Pancreas (tissue), 10 donors: ENCODE measurements at regions not wholly inside any gene's neighbourhood (a gene's known extent, or its start where the extent isn't known, plus 50 kb on each side); places are given as distances from the start of the nearest gene placed in this dataset.

Experiments
- ATAC-seq, 4 donors: fragments of 200-7000 bp; cut with Tn5 transposase; one replicate each; pipeline versions ENCODE4 v1.8.0 to v1.9.1; 2020; ENCODE audit warnings: mild to moderate bottlenecking in 4 of 4, moderate library complexity in 4 of 4
- DNase-seq, 6 donors: peaks; one replicate each; pipeline ENCODE4 v3.0.0-alpha.2; 2020
- FAIRE-seq: peaks from 2 replicates; lab custom pipeline; 2012; peaks lifted over from hg19 to GRCh38; lab: Jason Lieb, UNC
- H3K27ac ChIP-seq, 4 donors: fragments of 200-600 bp; sonication (generic); 1 replicate in 3 of 4; 2 replicates in 1 of 4; pipeline versions ENCODE4 v1.5.0 to v1.8.0; 2020
- H3K27me3 ChIP-seq, 4 donors: fragments of 200-600 bp; one replicate each; pipeline ENCODE4 v1.8.0; 2021
- H3K36me3 ChIP-seq, 3 donors: fragments of 200-600 bp; sonication (generic) in 1 of 3; one replicate each; pipeline versions ENCODE4 v1.5.0 to v1.8.0; 2020 to 2021
- H3K4me1 ChIP-seq, 3 donors: fragments of 200-600 bp; one replicate each; pipeline ENCODE4 v1.8.0; 2021
- H3K4me3 ChIP-seq, 4 donors: fragments of 200-600 bp; sonication (generic) in 2 of 4; one replicate each; pipeline versions ENCODE4 v1.5.0 to v1.8.0; 2020 to 2021
- H3K9me3 ChIP-seq, 4 donors: fragments of 200-600 bp; one replicate each; pipeline ENCODE4 v1.8.0; 2021
- WGBS, 2 donors: extraction: QIAGEN DNeasy Blood & Tissue Kit; methylation state at CpG; one replicate each; pipeline ENCODE4 v1.1.7; 2013; 5-methylcytosine and 5-hydroxymethylcytosine counted together
- intact Hi-C, 3 donors: fragments of 100-400 bp; cut with DNase I; formaldehyde crosslinking; loops; one replicate each; pipeline versions ENCODE4 v1.11.1 to v1.14.2; 2022
- TF ChIP-seq, protein P1 (sequence below), 4 donors: fragments of 200-600 bp; sonication (generic) in 3 of 4; IDR thresholded peaks; one replicate each; pipeline versions ENCODE4 v1.5.0 to v1.8.0; 2021; ENCODE audit warnings: antibody characterized with exemption in 4 of 4
- donor health status: healthy with polysubstance abuse.
- donor health status: DM: no; HTN: no; CAD: no; lungs with moderate emphysema.
- donor health status: DM: no; HTN: no; CAD: no.
- donor health status: control.
- donor health status: control.
- donor health status: Bipolar disorder and iron deficiency.
- donor health status: DM: yes; HTN: yes; CAD: no.
- donor health status: DM: no; HTN: no; CAD: no.
- donor health status: DM: no; HTN: no; CAD: no.
- donor health status: DM: yes; HTN: yes; CAD: no.

DNA sequence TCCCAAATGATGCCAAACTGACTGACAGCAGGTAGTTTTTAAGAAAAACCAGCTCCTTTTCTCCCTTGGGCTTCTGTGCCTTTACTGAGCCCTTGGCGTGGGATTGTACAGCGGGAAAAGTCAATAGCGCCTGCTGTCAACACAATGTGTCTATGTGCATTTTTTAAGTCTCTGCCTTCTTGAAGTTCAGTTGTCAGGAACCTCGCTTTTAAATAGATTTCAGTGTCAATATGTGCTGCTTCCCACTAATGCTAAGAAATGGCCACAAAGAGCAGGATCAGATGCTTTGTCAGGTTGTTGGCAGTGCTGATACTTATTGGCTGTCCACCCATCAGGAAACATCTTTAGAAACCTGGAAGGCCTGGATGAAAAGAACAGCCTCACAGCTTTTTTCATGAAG, 424.4 kb downstream of the C3orf38 start:
- no peak for DNase-seq
- 80 to 83% methylated on average over 4 of the region's 4 CpGs for WGBS, 2 donors
- Histone ChIP-seq H3K27me3 (no peaks in the 10 kb centered on the region), H3K9me3 (no peaks in the 10 kb centered on the region), H3K27ac (no peak overlapping the region), H3K36me3 (no peaks in the 10 kb centered on the region), H3K4me3 (no peak overlapping the region), H3K4me1 (no peaks in the 10 kb centered on the region)
- FAIRE-seq, result no peak
- intact Hi-C loops, result no loop called here
- TF ChIP-seq, protein P1, sequence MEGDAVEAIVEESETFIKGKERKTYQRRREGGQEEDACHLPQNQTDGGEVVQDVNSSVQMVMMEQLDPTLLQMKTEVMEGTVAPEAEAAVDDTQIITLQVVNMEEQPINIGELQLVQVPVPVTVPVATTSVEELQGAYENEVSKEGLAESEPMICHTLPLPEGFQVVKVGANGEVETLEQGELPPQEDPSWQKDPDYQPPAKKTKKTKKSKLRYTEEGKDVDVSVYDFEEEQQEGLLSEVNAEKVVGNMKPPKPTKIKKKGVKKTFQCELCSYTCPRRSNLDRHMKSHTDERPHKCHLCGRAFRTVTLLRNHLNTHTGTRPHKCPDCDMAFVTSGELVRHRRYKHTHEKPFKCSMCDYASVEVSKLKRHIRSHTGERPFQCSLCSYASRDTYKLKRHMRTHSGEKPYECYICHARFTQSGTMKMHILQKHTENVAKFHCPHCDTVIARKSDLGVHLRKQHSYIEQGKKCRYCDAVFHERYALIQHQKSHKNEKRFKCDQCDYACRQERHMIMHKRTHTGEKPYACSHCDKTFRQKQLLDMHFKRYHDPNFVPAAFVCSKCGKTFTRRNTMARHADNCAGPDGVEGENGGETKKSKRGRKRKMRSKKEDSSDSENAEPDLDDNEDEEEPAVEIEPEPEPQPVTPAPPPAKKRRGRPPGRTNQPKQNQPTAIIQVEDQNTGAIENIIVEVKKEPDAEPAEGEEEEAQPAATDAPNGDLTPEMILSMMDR (IDR thresholded peaks at IDR 0.05), result no peak
- ATAC-seq, result no peak

DNA sequence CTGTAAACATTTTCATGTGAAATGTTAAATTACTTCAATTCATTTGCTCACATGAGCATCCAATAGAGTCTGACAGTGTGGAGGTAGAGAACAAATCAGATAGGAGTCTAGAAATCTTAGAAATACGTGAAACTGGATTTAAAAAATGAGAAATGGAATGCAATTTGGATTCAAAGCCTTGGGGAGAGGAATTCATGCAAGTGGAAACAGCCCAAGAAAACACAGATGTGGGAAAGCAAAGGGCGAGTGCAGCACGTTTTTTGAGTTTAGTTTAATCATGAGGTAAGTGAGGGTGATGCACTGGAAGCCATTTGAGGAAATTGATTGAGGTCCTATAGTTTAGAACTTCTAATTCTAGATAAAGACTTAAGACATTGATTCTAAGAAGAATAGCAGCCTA, 434.7 kb downstream of the C3orf38 start:
- intact Hi-C loops, result no loop called here
- no peak for FAIRE-seq

DNA sequence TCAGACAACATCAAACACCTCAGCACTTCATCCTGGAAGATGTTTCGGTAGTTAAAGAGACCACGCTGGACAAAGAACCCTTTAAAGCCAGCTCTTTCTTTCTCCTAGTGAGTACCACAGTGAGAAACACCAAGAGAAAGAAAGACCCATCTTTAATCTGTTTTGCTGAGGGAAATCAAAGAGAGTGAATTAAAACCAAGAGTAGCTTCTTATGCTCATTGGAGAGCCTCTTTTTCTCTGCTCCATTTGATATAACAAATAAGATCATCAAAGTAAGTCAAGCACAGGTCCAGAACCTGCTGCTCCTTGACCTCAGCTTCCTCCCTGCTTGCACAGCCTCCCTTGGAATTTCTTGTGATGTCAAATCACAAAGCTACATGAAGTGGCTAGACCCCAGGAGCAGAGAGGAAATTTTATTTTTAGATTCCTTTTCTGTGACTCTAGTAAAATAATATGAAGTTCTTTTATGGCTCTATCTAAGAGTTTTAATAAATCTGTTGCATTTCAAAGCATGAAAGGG, 436.4 kb downstream of the C3orf38 start:
- intact Hi-C loops, result no loop called here
- FAIRE-seq, result no peak

More for the DNA sequence above, 434.7 kb downstream of the C3orf38 start:
- 75 to 83% methylated on average over 3 of the region's 3 CpGs for WGBS, 2 donors
- no peaks in the 10 kb centered on the region for H3K4me1 ChIP-seq
- H3K4me3 ChIP-seq, result no peak overlapping the region
- no peaks in the 10 kb centered on the region for H3K9me3 ChIP-seq
- TF ChIP-seq, protein P1 (IDR thresholded peaks at IDR 0.05), result no peak
- no peak overlapping the region for H3K27ac ChIP-seq
- no peaks in the 10 kb centered on the region for H3K27me3 ChIP-seq
- H3K36me3 ChIP-seq, result no peaks in the 10 kb centered on the region
- ATAC-seq, result no peak
- no peak for DNase-seq

DNA sequence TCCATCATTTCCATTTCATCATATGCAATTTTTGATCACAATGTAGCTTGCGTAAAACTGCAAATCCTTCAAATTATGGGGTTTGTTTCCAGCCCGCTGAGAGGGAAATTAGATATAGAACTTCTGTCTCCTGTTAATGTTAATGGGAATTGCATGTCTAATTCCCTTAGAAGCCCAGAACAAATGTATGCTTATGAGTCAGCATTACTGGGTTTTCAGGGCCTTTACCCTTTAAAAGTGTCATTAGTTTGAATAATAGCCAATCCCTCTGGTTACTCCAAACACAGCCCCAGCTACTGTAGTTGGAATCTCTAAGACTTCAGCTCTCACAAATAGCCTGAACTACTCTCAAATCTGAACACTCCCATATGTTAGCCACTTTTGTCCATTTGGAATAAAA, 439.4 kb downstream of the C3orf38 start:
- intact Hi-C loops, result no loop called here
- TF ChIP-seq, protein P1 (IDR thresholded peaks at IDR 0.05), result no peak
- Histone ChIP-seq H3K27me3 (no peaks in the 10 kb centered on the region), H3K4me3 (no peak overlapping the region), H3K9me3 (no peaks in the 10 kb centered on the region), H3K27ac (no peak overlapping the region), H3K36me3 (no peaks in the 10 kb centered on the region), H3K4me1 (no peaks in the 10 kb centered on the region)
- DNase-seq (no peak), ATAC-seq (no peak), FAIRE-seq (no peak)
- 67 to 70% methylated on average over 2 of the region's 2 CpGs for WGBS, 2 donors

More for the DNA sequence above, 436.4 kb downstream of the C3orf38 start:
- Histone ChIP-seq H3K27me3 (no peaks in the 10 kb centered on the region), H3K4me3 (no peak overlapping the region), H3K36me3 (no peaks in the 10 kb centered on the region), H3K9me3 (no peaks in the 10 kb centered on the region), H3K27ac (no peak overlapping the region), H3K4me1 (no peaks in the 10 kb centered on the region)
- DNase-seq (no peak), ATAC-seq (no peak)
- 89 to 90% methylated on average over 2 of the region's 2 CpGs for WGBS, 2 donors
- TF ChIP-seq, protein P1 (IDR thresholded peaks at IDR 0.05), result no peak

DNA sequence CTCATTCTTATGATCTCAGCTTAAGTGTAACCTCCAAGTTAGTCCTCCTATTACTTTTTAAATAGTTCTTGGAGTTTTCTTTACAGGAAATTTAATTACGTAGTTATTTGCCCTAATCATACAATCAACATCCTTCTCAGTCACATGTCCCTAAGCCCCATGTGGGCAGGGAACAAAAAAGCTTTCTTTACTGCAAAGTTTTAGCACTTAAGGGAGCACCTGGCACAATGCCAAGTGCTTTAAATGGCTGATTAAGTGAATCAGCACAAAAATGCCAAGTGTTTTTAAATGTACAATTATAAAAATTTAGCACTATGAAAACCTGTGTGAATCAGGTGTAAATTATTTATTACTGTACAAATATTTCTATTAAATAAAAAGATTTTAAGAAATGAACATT, 445.3 kb downstream of the C3orf38 start:
- H3K36me3 ChIP-seq, result no peaks in the 10 kb centered on the region
- H3K27me3 ChIP-seq, result no peaks in the 10 kb centered on the region
- TF ChIP-seq, protein P1 (IDR thresholded peaks at IDR 0.05), result no peak
- FAIRE-seq (no peak), DNase-seq (no peak), ATAC-seq (no peak)
- no peaks in the 10 kb centered on the region for H3K9me3 ChIP-seq
- H3K4me1 ChIP-seq, result no peaks in the 10 kb centered on the region
- H3K27ac ChIP-seq, result no peak overlapping the region
- intact Hi-C loops, result no loop called here
- no peak overlapping the region for H3K4me3 ChIP-seq
- WGBS, 2 donors, result 55% methylated on average over 1 of the region's 1 CpG
